Activated CD4-positive, alpha-beta T cell treated with anti-CD3 and anti-CD28 coated beads for 36 hours (primary cell): ENCODE measurements at regions not wholly inside any gene's neighbourhood (a gene's known extent, or its start where the extent isn't known, plus 50 kb on each side); places are given as distances from the start of the nearest gene placed in this dataset.

ENCODE experiments used
- ATAC-seq: fragments of 200-7000 bp; cut with Tn5 transposase; one replicate; pipeline ENCODE4 v1.10.0; 2021; ENCODE audit warnings: mild to moderate bottlenecking, moderate library complexity
- CTCF ChIA-PET: fragments of 350-600 bp; sonication (Branson Sonifier 250); formaldehyde crosslinking; loops from one replicate; lab custom pipeline; 2021; ENCODE audit warnings: antibody characterized with exemption; lab: Charles Lee
- POLR2A ChIA-PET: fragments of 350-600 bp; sonication (Branson Sonifier 250); formaldehyde crosslinking; loops from one replicate; lab custom pipeline; 2021; ENCODE audit warnings: antibody characterized with exemption, inconsistent platforms; lab: Charles Lee
- DNase-seq: peaks from one replicate; pipeline ENCODE4 v3.0.0-alpha.2; 2020
- H3K27ac Mint-ChIP-seq: one replicate; pipeline ENCODE4 v1.8.0; 2021; ENCODE audit warnings: mixed read lengths
- H3K27me3 Mint-ChIP-seq: one replicate; pipeline ENCODE4 v1.8.0; 2021; ENCODE audit warnings: mixed read lengths
- H3K36me3 Mint-ChIP-seq: one replicate; pipeline ENCODE4 v1.8.0; 2021; ENCODE audit warnings: low read depth, mixed read lengths
- H3K4me1 Mint-ChIP-seq: one replicate; pipeline ENCODE4 v1.8.0; 2021; ENCODE audit warnings: mixed read lengths
- H3K4me3 Mint-ChIP-seq: one replicate; pipeline ENCODE4 v1.8.0; 2021; ENCODE audit warnings: mild to moderate bottlenecking, moderate library complexity, mixed read lengths
- H3K9me3 Mint-ChIP-seq: one replicate; pipeline ENCODE4 v1.8.0; 2021; ENCODE audit warnings: low read depth, mixed read lengths
- intact Hi-C, 2 experiments: fragments of 100-400 bp; cut with DNase I in 1 of 2; cut with micrococcal nuclease in 1 of 2; formaldehyde crosslinking; loops; one replicate each; pipeline versions ENCODE4 v1.14.2 to v1.15.1; 2022 to 2024; cut with DNase I, micrococcal nuclease

DNA sequence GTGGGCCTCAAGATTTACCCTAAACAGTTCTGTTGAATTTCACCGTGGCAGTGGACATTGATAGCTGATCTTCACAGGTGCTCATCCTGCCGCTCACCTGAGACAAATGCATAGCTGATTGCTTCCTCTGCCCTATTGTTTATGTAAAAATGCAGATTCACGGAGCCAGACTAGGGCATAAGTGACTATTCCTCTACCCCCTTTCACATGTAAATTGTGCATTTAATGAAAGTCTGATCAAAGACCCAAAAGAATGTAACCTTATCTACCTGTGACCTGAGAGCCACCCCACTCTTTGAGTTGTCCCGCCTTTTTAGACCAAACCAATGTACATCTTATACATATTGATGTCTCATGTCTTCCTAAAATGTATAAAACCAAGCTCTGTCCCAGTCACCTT, 312.4 kb upstream of the CDH5 start:
- intact Hi-C loops, result no loop called here
- no peaks in the 10 kb centered on the region for H3K36me3 Mint-ChIP-seq
- no peak overlapping the region for H3K27ac Mint-ChIP-seq
- DNase-seq (no peak), ATAC-seq (no peak)
- peaks cover 2% of the 10 kb centered on the region for H3K27me3 Mint-ChIP-seq
- POLR2A ChIA-PET, result no interaction called here
- no peak overlapping the region for H3K4me3 Mint-ChIP-seq
- H3K9me3 Mint-ChIP-seq, result no peaks in the 10 kb centered on the region
- CTCF ChIA-PET, result no interaction called here
- no peaks in the 10 kb centered on the region for H3K4me1 Mint-ChIP-seq

GRCh38 chr16:66052745-66053144, 313.7 kb upstream of the CDH5 start:
- Mint-ChIP-seq H3K27me3 (peaks cover 4% of the 10 kb centered on the region), H3K9me3 (no peaks in the 10 kb centered on the region), H3K36me3 (no peaks in the 10 kb centered on the region), H3K4me1 (no peaks in the 10 kb centered on the region), H3K4me3 (no peak overlapping the region), H3K27ac (no peak overlapping the region)
- no peak for DNase-seq
- ChIA-PET CTCF (no interaction called here), POLR2A (no interaction called here)
- intact Hi-C loops, result no loop called here
- no peak for ATAC-seq

- CTCF ChIA-PET, result interaction anchor here (0.6 kb wide), 1 partner anchor 153 kb away, joined by 3 read pairs; no protein-coding TSS in a partner anchor
- Mint-ChIP-seq H3K27me3 (peaks cover 5% of the 10 kb centered on the region), H3K27ac (no peak overlapping the region), H3K4me3 (no peak overlapping the region), H3K4me1 (no peaks in the 10 kb centered on the region), H3K36me3 (no peaks in the 10 kb centered on the region), H3K9me3 (no peaks in the 10 kb centered on the region)
- intact Hi-C loops, result no loop called here
- POLR2A ChIA-PET, result no interaction called here
- ATAC-seq, result no peak
- DNase-seq, result no peak
Observed at GRCh38 chr16:66050991-66051390, 315.5 kb upstream of the CDH5 start.

- no peaks in the 10 kb centered on the region for H3K9me3 Mint-ChIP-seq
- no peaks in the 10 kb centered on the region for H3K4me1 Mint-ChIP-seq
- ChIA-PET POLR2A (no interaction called here), CTCF (no interaction called here)
- no peak overlapping the region for H3K27ac Mint-ChIP-seq
- no peak for DNase-seq
- intact Hi-C loops, result no loop called here
- no peak overlapping the region for H3K4me3 Mint-ChIP-seq
- H3K36me3 Mint-ChIP-seq, result no peaks in the 10 kb centered on the region
- no peak for ATAC-seq
- peaks cover 8% of the 10 kb centered on the region for H3K27me3 Mint-ChIP-seq
Observed at GRCh38 chr16:66049865-66050264, 316.6 kb upstream of the CDH5 start.

- CTCF ChIA-PET, result no interaction called here
- intact Hi-C loops, result no loop called here
- Mint-ChIP-seq H3K27me3 (peaks cover 12% of the 10 kb centered on the region), H3K4me1 (no peaks in the 10 kb centered on the region), H3K9me3 (no peaks in the 10 kb centered on the region), H3K4me3 (no peak overlapping the region), H3K36me3 (no peaks in the 10 kb centered on the region), H3K27ac (no peak overlapping the region)
- no peak for ATAC-seq
- DNase-seq, result no peak
- POLR2A ChIA-PET, result no interaction called here
Observed at GRCh38 chr16:66045626-66046025, 320.9 kb upstream of the CDH5 start.

DNA sequence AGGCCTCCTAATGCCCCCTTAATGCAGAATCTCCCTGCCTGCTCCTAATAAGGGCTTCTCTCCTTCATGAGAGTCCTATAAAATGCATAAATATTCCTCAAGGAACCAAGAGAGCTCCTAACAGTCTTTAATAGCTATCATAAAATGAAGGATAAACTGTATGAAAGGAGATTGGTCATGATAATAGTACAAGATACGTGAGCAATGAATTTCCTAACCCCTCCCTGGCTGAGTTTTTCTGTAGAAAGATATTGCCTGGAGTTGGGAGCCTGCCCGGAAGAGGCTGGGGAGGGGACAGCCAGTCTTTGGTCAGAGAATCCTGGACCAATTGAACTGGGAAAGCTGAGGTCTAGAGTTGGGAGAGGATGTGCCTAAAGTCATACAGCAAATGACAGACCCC, 321.9 kb upstream of the CDH5 start:
- H3K4me1 Mint-ChIP-seq, result no peaks in the 10 kb centered on the region
- ChIA-PET CTCF (no interaction called here), POLR2A (no interaction called here)
- H3K27me3 Mint-ChIP-seq, result peaks cover 14% of the 10 kb centered on the region
- H3K36me3 Mint-ChIP-seq, result no peaks in the 10 kb centered on the region
- intact Hi-C loops, result no loop called here
- H3K4me3 Mint-ChIP-seq, result no peak overlapping the region
- no peaks in the 10 kb centered on the region for H3K9me3 Mint-ChIP-seq
- H3K27ac Mint-ChIP-seq, result no peak overlapping the region
- no peak for DNase-seq
- no peak for ATAC-seq

- ATAC-seq (no peak), DNase-seq (no peak)
- no peaks in the 10 kb centered on the region for H3K9me3 Mint-ChIP-seq
- H3K4me1 Mint-ChIP-seq, result no peaks in the 10 kb centered on the region
- H3K27ac Mint-ChIP-seq, result no peak overlapping the region
- peaks cover 14% of the 10 kb centered on the region for H3K27me3 Mint-ChIP-seq
- no peak overlapping the region for H3K4me3 Mint-ChIP-seq
- intact Hi-C loops, result no loop called here
- no peaks in the 10 kb centered on the region for H3K36me3 Mint-ChIP-seq
- CTCF ChIA-PET, result no interaction called here
- POLR2A ChIA-PET, result no interaction called here
Observed at GRCh38 chr16:66044089-66044488, 322.4 kb upstream of the CDH5 start.

GRCh38 chr16:66043326-66043725, 323.2 kb upstream of the CDH5 start:
- DNase-seq, result no peak
- Mint-ChIP-seq H3K27me3 (peaks cover 14% of the 10 kb centered on the region), H3K9me3 (no peaks in the 10 kb centered on the region), H3K4me3 (no peak overlapping the region), H3K4me1 (no peaks in the 10 kb centered on the region), H3K27ac (no peak overlapping the region), H3K36me3 (no peaks in the 10 kb centered on the region)
- intact Hi-C loops, result no loop called here
- CTCF ChIA-PET, result no interaction called here
- ATAC-seq, result no peak
- POLR2A ChIA-PET, result no interaction called here

DNA sequence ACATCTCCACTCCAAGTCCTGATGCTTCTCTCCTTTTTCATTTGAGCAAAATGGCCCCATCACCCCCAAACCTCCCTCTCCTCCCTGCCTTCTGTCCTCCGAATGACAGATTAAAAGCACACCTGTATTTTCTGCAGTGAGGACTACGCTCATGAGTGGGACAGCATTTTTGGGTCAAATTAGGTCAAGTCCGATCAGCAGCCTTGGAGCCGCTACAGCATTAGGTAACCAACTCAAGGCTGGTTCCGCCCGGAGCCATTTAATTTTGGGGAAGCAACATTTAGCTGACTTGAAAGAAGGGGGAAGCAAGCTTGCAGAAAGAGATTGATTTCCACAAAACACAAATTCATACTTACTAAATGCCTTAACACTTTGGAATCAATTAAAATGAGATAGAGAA, 324.1 kb upstream of the CDH5 start:
- intact Hi-C loops, result no loop called here
- H3K9me3 Mint-ChIP-seq, result no peaks in the 10 kb centered on the region
- no peak overlapping the region for H3K27ac Mint-ChIP-seq
- ChIA-PET POLR2A (no interaction called here), CTCF (no interaction called here)
- H3K4me1 Mint-ChIP-seq, result no peaks in the 10 kb centered on the region
- no peak overlapping the region for H3K4me3 Mint-ChIP-seq
- DNase-seq, result no peak
- no peaks in the 10 kb centered on the region for H3K36me3 Mint-ChIP-seq
- peaks cover 15% of the 10 kb centered on the region for H3K27me3 Mint-ChIP-seq
- ATAC-seq, result no peak

GRCh38 chr16:66041907-66042306, 324.6 kb upstream of the CDH5 start:
- CTCF ChIA-PET, result no interaction called here

GRCh38 chr16:66039793-66040192, 326.7 kb upstream of the CDH5 start:
- Mint-ChIP-seq H3K4me3 (no peak overlapping the region), H3K4me1 (no peaks in the 10 kb centered on the region), H3K27ac (no peak overlapping the region), H3K27me3 (peaks cover 11% of the 10 kb centered on the region), H3K9me3 (no peaks in the 10 kb centered on the region), H3K36me3 (no peaks in the 10 kb centered on the region)
- ATAC-seq, result no peak
- ChIA-PET POLR2A (no interaction called here), CTCF (no interaction called here)
- no peak for DNase-seq
- intact Hi-C loops, result no loop called here

More at GRCh38 chr16:66041907-66042306, 324.6 kb upstream of the CDH5 start:
- H3K27ac Mint-ChIP-seq, result no peak overlapping the region
- POLR2A ChIA-PET, result no interaction called here
- no peaks in the 10 kb centered on the region for H3K4me1 Mint-ChIP-seq
- H3K27me3 Mint-ChIP-seq, result peaks cover 15% of the 10 kb centered on the region
- no peak for ATAC-seq
- intact Hi-C loops, result no loop called here
- DNase-seq, result no peak
- H3K36me3 Mint-ChIP-seq, result no peaks in the 10 kb centered on the region
- H3K4me3 Mint-ChIP-seq, result no peak overlapping the region
- H3K9me3 Mint-ChIP-seq, result no peaks in the 10 kb centered on the region

GRCh38 chr16:66036793-66037715, 329.4 kb upstream of the CDH5 start:
- no peak overlapping the region for H3K4me3 Mint-ChIP-seq
- H3K27ac Mint-ChIP-seq, result no peak overlapping the region
- H3K27me3 Mint-ChIP-seq, result peaks cover 5% of the 10 kb centered on the region
- ChIA-PET CTCF (interaction anchor here (0.8 kb wide), 1 partner anchor 603 kb away, joined by 5 read pairs; no protein-coding TSS in a partner anchor), POLR2A (no interaction called here)
- intact Hi-C loops, result no loop called here
- no peak for ATAC-seq
- no peak for DNase-seq
- no peaks in the 10 kb centered on the region for H3K9me3 Mint-ChIP-seq
- no peaks in the 10 kb centered on the region for H3K4me1 Mint-ChIP-seq
- no peaks in the 10 kb centered on the region for H3K36me3 Mint-ChIP-seq
